ENCODE measurements at regions not wholly inside any gene's neighbourhood (a gene's known extent, or its start where the extent isn't known, plus 50 kb on each side); places are given as distances from the start of the nearest gene placed in this dataset.

DNA sequence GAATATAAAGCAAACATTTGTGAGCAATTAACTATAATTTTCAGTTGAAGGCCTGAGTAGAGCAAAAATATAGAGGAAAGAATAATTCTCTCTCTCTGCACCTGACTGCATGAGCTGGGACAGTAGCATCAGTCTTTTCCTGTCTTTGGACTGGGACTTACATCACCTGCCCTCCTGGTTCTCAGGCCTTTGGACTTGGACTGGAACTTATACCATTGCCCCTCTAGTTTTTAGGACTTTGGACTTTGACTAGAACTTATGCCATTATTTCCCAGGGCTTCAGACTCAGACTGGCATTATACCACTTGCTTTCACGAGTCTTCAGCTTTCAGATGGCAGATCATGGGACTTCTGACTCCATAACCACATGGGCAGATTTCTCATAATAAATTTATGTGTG lies 81.0 kb upstream of the SLC25A13 start:
- DNase-seq, result no peak

DNA sequence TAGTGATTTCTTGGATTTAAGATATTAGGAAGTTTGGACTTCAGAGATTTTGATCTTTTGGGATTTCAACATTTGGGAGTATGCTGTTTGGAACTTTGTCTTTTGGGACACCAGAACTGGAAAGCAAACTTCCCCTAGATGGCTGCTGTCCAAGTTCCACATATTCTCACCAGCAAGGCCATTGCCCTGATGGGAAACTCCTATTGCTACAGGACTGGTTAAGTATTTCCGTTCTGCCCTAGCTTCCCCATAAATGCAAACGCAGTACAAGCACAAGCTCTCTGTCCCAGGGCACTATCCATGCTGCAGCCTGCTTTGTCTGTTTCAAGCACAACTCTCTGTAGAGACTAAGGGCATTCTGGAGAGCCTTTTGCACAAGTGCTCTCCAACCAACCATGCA lies 79.3 kb upstream of the SLC25A13 start:
- peak; percentile 12 for DNase-seq

DNA sequence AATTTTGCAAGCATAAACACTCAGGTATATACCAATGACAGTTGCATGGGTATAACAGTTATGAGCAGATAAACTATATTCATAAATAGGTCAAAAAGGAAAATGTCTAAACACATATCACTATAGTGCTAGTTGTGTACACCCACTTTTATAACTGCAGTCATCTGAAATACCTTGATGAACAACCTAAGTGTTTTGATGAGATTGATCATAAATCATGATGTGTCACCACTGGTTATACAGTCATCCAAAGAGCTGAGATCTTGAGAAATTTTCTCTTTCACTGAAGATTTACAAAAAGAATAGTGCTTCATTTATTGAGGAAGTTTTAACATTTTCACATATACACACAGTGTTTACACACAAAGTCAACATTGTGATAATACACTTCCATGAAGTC lies 78.6 kb upstream of the SLC25A13 start:
- no peak for DNase-seq

DNA sequence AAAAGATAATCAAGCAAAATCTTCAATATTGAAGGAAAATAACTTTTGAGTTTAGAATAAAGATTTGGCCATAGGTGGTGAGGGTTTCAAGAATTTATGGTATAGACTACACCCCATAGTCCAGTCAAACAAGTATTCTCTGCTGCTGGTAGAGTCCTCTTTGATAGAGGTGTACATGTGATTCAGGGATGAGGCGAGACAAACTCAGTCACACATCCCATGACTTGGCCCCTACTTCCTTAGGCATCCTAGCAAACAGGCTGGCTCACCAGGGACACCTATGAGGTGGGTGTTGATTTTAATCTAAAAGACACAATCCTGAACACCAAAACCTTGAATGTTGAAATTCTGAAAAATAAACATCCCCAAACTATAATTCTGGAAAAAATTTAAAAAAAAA lies 78.1 kb upstream of the SLC25A13 start:
- DNase-seq, result no peak

DNA sequence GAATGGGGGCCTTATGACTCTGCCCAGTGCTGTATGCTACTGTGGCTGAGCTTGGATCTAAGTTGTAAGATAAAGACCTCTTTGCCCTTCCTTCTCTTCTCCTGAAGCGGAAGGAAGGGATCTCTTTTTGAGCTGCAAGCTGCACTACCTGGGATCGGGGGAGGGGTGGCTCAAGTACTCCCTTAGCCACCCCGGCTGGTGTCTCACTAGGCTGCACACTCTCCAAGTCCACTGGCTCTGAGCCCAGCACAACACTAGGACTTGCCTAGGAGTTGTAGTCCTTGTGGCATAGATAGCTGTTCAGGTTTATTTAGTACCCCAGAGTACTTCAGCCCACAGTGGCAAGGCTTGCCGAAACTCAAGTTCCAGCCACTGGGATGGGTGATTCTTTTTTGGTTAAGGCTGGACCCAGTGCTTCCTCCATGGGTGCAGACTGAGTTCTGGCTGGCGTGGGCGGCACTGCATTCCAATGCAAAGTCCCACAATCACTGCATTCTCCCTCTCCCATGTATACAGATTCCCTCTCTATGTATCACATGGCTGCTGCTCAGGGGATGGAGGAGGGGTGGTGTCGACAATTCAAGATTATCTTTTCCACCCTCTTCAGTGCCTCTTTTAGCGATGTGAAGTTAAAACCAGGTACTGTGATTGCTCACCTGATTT lies 76.2 kb upstream of the SLC25A13 start:
- DNase-seq, result no peak

DNA sequence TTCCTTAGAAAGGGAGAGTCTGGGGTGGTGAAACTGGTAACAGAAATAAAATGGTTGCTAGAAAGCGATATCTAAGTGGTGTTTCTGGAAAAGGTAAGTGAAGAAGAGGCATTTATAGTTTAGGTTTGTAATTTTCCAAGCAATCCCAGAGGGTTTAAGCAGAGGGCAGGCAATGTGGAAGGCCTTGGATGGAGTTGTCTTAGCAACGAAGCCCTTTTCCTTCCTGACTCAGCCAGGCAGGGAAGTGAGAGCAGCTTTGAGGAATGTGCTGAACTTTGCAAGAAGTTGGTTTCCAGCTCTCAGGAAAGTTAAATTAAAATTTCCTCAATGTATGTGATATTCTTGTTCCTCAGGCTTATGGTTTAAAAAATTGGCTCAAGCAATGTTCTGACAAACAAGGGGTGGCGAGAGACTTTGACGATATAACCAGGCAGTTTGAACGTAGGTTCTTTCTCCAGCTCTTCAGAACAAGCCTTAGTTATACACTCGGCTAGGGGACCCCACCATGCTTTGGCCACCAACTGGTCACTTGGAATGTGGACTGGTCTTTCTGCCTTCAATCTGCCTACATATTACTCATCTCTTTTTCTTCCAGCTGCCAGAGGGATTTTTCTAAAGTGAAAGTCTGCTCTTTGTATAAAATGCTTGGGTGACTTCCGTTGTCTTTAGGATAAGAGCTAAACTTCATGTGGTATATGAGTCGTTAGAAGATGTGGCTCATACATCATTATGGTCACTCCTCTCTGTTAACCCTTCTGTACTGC lies 66.9 kb upstream of the SLC25A13 start:
- no peak for DNase-seq

DNA sequence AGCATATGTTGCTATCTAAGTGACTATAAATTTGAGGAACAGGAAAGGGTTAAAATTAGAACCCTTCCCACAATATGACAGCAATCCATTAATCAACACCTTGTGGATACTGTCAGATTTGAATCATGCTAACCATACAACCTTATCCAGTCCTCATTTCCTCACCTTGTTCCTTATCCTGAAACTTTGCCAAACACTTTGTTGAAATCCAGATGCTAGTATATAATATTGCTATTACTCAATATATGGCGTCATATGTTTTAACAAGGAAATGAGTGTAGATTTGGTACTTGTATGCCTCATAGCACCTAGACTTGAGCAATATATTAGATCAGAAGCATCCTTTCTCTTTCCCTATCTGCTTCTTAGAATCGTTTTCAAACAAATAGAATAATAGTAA lies 66.3 kb upstream of the SLC25A13 start:
- DNase-seq, result peak; percentile 38

DNA sequence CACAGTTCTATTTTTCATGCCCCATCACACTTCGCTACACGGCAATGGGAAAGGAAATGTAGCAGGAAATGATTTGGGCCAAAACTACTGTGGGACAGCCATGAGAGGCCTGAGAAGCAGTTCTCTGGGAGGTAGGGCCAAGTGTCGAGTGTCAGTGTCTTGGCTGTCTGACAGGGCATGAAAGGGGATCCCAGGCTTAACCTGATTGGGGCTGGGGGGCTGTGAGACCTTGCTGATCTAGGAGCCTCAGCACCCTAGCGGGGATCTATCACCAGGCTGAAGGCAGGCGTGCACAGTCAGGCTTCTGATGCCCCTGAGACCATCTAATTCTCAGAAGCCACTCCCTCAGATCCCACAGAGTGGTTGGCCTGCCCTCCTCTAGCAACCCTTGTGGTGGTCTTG lies 58.2 kb upstream of the SLC25A13 start:
- no peak for DNase-seq

DNA sequence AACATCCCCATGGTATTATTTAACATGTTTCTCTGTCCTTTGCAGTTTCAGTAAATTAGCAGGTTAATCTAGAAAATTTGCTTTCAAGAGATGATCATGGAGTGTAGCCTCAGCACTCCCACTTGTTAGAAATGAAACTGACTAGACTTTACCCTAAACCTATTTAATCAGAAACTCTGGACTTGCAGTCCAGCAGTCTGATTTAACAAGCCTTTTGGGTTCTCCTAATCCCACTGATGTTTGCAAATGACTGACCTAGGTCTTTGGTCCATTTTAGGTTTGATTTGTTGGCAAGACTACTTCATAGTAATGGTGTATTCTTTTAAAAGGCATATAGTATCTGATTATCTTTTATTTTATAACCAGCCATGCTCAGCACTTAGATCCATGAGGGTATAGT lies 55.5 kb upstream of the SLC25A13 start:
- no peak for DNase-seq
